ENCODE measurements at regions not wholly inside any gene's neighbourhood (a gene's known extent, or its start where the extent isn't known, plus 50 kb on each side); places are given as distances from the start of the nearest gene placed in this dataset.

- TF ChIP-seq REST (IDR thresholded peaks at IDR 0.05; ENCODE audit: low read depth) = no peak
- no peak for TF ChIP-seq CEBPB (IDR thresholded peaks at IDR 0.05)
- TF ChIP-seq TAF1 (IDR thresholded peaks at IDR 0.05; ENCODE audit: low read depth) = no peak
- no peak for TF ChIP-seq RAD21 (IDR thresholded peaks at IDR 0.05; ENCODE audit: low read depth)
These were observed 1142.7 kb upstream of the NCAM2 start for GRCh38 chr21:19855522-19855921.
